ENCODE measurements at regions not wholly inside any gene's neighbourhood (a gene's known extent, or its start where the extent isn't known, plus 50 kb on each side); places are given as distances from the start of the nearest gene placed in this dataset.

GRCh38 chr1:193799371-193799770 lies 613.0 kb upstream of the B3GALT2 start:
- H3K27ac Mint-ChIP-seq, result no peak overlapping the region

GRCh38 chr1:193794239-193794638 lies 607.8 kb upstream of the B3GALT2 start:
- Mint-ChIP-seq H3K4me3 (no peak overlapping the region), H3K9me3 (no peaks in the 10 kb centered on the region), H3K27me3 (ENCODE audit: low read depth) (no peaks in the 10 kb centered on the region), H3K36me3 (ENCODE audit: low read depth) (no peaks in the 10 kb centered on the region), H3K4me1 (no peaks in the 10 kb centered on the region), H3K27ac (no peak overlapping the region)
- no peak for TF ChIP-seq CTCF (IDR thresholded peaks at IDR 0.05; ENCODE audit: unreplicated experiment in 3 of 3)

More at GRCh38 chr1:193799371-193799770, 613.0 kb upstream of the B3GALT2 start:
- Mint-ChIP-seq H3K36me3 (ENCODE audit: low read depth) (no peaks in the 10 kb centered on the region), H3K4me3 (no peak overlapping the region), H3K27me3 (ENCODE audit: low read depth) (no peaks in the 10 kb centered on the region), H3K9me3 (peaks cover 5% of the 10 kb centered on the region), H3K4me1 (no peaks in the 10 kb centered on the region)
- no peak for TF ChIP-seq CTCF (IDR thresholded peaks at IDR 0.05; ENCODE audit: unreplicated experiment in 3 of 3)

GRCh38 chr1:193791746-193792145 lies 605.3 kb upstream of the B3GALT2 start:
- Mint-ChIP-seq H3K27ac (no peak overlapping the region), H3K9me3 (no peaks in the 10 kb centered on the region), H3K27me3 (ENCODE audit: low read depth) (no peaks in the 10 kb centered on the region), H3K36me3 (ENCODE audit: low read depth) (no peaks in the 10 kb centered on the region), H3K4me1 (no peaks in the 10 kb centered on the region), H3K4me3 (no peak overlapping the region)
- TF ChIP-seq CTCF (IDR thresholded peaks at IDR 0.05; ENCODE audit: unreplicated experiment in 3 of 3), result no peak

- H3K27me3 Mint-ChIP-seq (ENCODE audit: low read depth), result no peaks in the 10 kb centered on the region
- H3K4me3 Mint-ChIP-seq, result no peak overlapping the region
- peak overlapping the region in 1 of 3 experiments; percentile 64 for H3K27ac Mint-ChIP-seq
- H3K9me3 Mint-ChIP-seq, result no peaks in the 10 kb centered on the region
- no peak for TF ChIP-seq CTCF (IDR thresholded peaks at IDR 0.05; ENCODE audit: unreplicated experiment in 3 of 3)
- H3K4me1 Mint-ChIP-seq, result no peaks in the 10 kb centered on the region
- no peaks in the 10 kb centered on the region for H3K36me3 Mint-ChIP-seq (ENCODE audit: low read depth)
Observed at GRCh38 chr1:193787061-193787460, 600.6 kb upstream of the B3GALT2 start.

- Mint-ChIP-seq H3K27me3 (ENCODE audit: low read depth) (no peaks in the 10 kb centered on the region), H3K36me3 (ENCODE audit: low read depth) (no peaks in the 10 kb centered on the region), H3K4me3 (no peak overlapping the region), H3K9me3 (no peaks in the 10 kb centered on the region), H3K27ac (no peak overlapping the region), H3K4me1 (no peaks in the 10 kb centered on the region)
- no peak for TF ChIP-seq CTCF (IDR thresholded peaks at IDR 0.05; ENCODE audit: unreplicated experiment in 3 of 3)
Observed at GRCh38 chr1:193785850-193786420, 599.5 kb upstream of the B3GALT2 start.

GRCh38 chr1:193774536-193775323 lies 588.3 kb upstream of the B3GALT2 start:
- H3K36me3 Mint-ChIP-seq (ENCODE audit: low read depth), result peaks cover 18% of the 10 kb centered on the region

More at GRCh38 chr1:193774536-193775323, 588.3 kb upstream of the B3GALT2 start:
- H3K27ac Mint-ChIP-seq, result no peak overlapping the region
- no peaks in the 10 kb centered on the region for H3K27me3 Mint-ChIP-seq (ENCODE audit: low read depth)
- peaks cover 26% of the 10 kb centered on the region for H3K9me3 Mint-ChIP-seq
- peaks cover 5% of the 10 kb centered on the region for H3K4me1 Mint-ChIP-seq
- no peak for TF ChIP-seq CTCF (IDR thresholded peaks at IDR 0.05; ENCODE audit: unreplicated experiment in 3 of 3)
- H3K4me3 Mint-ChIP-seq, result no peak overlapping the region
